PC-9 (cell line): ENCODE measurements at regions not wholly inside any gene's neighbourhood (a gene's known extent, or its start where the extent isn't known, plus 50 kb on each side); places are given as distances from the start of the nearest gene placed in this dataset.

Experiments
- BruUV-seq: library from RNA; stranded (reverse); fragments of 400-500 nt; replicated peaks from 2 replicates; lab custom pipeline; 2021; lab: Mats Ljungman, UMichigan
- CTCF ChIA-PET: fragments of 300-600 bp; sonication (Branson Sonifier 250); formaldehyde crosslinking; loops from one replicate; lab custom pipeline; 2022; ENCODE audit warnings: antibody characterized with exemption; lab: Charles Lee
- POLR2A ChIA-PET: fragments of 300-600 bp; sonication (Branson Sonifier 250); formaldehyde crosslinking; loops from one replicate; lab custom pipeline; 2022; ENCODE audit warnings: antibody characterized with exemption; ENCODE audit not compliant: unreplicated experiment; lab: Charles Lee
- DNase-seq, 2 experiments: peaks; one replicate each; pipeline versions ENCODE4 v3.0.0 to v3.0.0-alpha.2; 2015 to 2022; ENCODE audit warnings: mixed read lengths in 1 of 2
- H2AFZ ChIP-seq: fragments of 200-600 bp; sonication (generic); 2 replicates; pipeline ENCODE4 v1.8.1; 2017; ENCODE audit warnings: antibody characterized with exemption
- H3F3A ChIP-seq: fragments of 200-600 bp; sonication (generic); 2 replicates; pipeline ENCODE4 v1.8.1; 2017; ENCODE audit warnings: antibody characterized with exemption, mild to moderate bottlenecking, low read depth; ENCODE audit not compliant: insufficient read depth
- H3K27ac ChIP-seq: fragments of 200-600 bp; sonication (generic); 2 replicates; pipeline ENCODE4 v1.6.1; 2016; ENCODE audit warnings: mixed run types
- H3K27me3 ChIP-seq: fragments of 200-600 bp; sonication (generic); 2 replicates; pipeline ENCODE4 v1.6.1; 2016; ENCODE audit warnings: low read depth, mixed run types; ENCODE audit not compliant: insufficient read depth
- H3K36me3 ChIP-seq: fragments of 200-600 bp; sonication (generic); 2 replicates; pipeline ENCODE4 v1.6.1; 2016; ENCODE audit warnings: low read depth, mixed run types
- H3K4me1 ChIP-seq: fragments of 200-600 bp; sonication (generic); replicated peaks from 2 replicates; pipeline ENCODE4 v1.6.1; 2016; ENCODE audit warnings: mixed run types; ENCODE audit not compliant: insufficient read depth
- H3K4me2 ChIP-seq: fragments of 200-600 bp; sonication (generic); 2 replicates; pipeline ENCODE4 v1.6.1; 2017; ENCODE audit warnings: mixed run types
- H3K4me3 ChIP-seq: fragments of 200-600 bp; sonication (generic); 2 replicates; pipeline ENCODE4 v1.6.1; 2016; ENCODE audit warnings: mixed run types
- H3K79me2 ChIP-seq: fragments of 200-600 bp; sonication (generic); 2 replicates; pipeline ENCODE4 v1.6.1; 2017; ENCODE audit warnings: low read depth, mixed run types
- H3K9me2 ChIP-seq: fragments of 200-600 bp; sonication (generic); 2 replicates; pipeline ENCODE4 v1.8.1; 2017; ENCODE audit warnings: mild to moderate bottlenecking; ENCODE audit not compliant: insufficient read depth
- H3K9me3 ChIP-seq: fragments of 200-600 bp; sonication (generic); 2 replicates; pipeline ENCODE4 v1.8.1; 2016; ENCODE audit warnings: low read depth; ENCODE audit not compliant: insufficient read depth
- H4K20me1 ChIP-seq: fragments of 200-600 bp; sonication (generic); 2 replicates; pipeline ENCODE4 v1.8.1; 2017; ENCODE audit not compliant: insufficient read depth
- CTCF ChIP-seq: fragments of 200-600 bp; sonication (generic); conservative IDR thresholded peaks from 2 replicates; pipeline ENCODE4 v1.6.1; 2017; ENCODE audit warnings: mixed run types, antibody characterized with exemption, mild to moderate bottlenecking, moderate library complexity
- EZH2 ChIP-seq: fragments of 200-600 bp; sonication (generic); IDR thresholded peaks from 2 replicates; pipeline ENCODE4 v1.8.0; 2017; ENCODE audit warnings: antibody characterized with exemption, low read depth
- intact Hi-C: fragments of 100-400 bp; cut with micrococcal nuclease; formaldehyde crosslinking; loops from one replicate; pipeline ENCODE4 v1.10.0; 2022; ENCODE audit not compliant: unreplicated experiment

- Histone ChIP-seq H3K4me3 (no peak overlapping the region), H3K4me2 (no peak overlapping the region), H3K79me2 (no peaks in the 10 kb centered on the region), H4K20me1 (no peaks in the 10 kb centered on the region), H3K4me1 (no peaks in the 10 kb centered on the region), H2AFZ (no peak overlapping the region), H3K27me3 (no peaks in the 10 kb centered on the region), H3K9me3 (no peaks in the 10 kb centered on the region), H3K27ac (no peak overlapping the region), H3F3A (no peaks in the 10 kb centered on the region), H3K36me3 (no peaks in the 10 kb centered on the region), H3K9me2 (no peaks in the 10 kb centered on the region)
- CTCF ChIA-PET, result interaction anchor here (0.7 to 1.0 kb wide), 2 partner anchors 271 to 830 kb away, joined by 3 to 4 read pairs; no protein-coding TSS in a partner anchor
- POLR2A ChIA-PET, result no interaction called here
- no TSS peak for BruUV-seq
- intact Hi-C loops, result no loop called here
- TF ChIP-seq EZH2 (no peak), CTCF (no peak)
- DNase-seq, result no peak
Measured at GRCh38 chr4:166323250-166323649, 450.2 kb downstream of the TLL1 start.

GRCh38 chr4:166324321-166324720, 451.3 kb downstream of the TLL1 start:
- no peaks in the 10 kb centered on the region for H3K4me1 ChIP-seq
- no peaks in the 10 kb centered on the region for H3K36me3 ChIP-seq
- no peaks in the 10 kb centered on the region for H3K9me3 ChIP-seq
- intact Hi-C loops, result loop anchor here (2.0 kb wide), 1 partner anchor 270 kb away; no protein-coding TSS in a partner anchor
- H3K4me2 ChIP-seq, result no peak overlapping the region
- H3K79me2 ChIP-seq, result no peaks in the 10 kb centered on the region
- no peaks in the 10 kb centered on the region for H3K9me2 ChIP-seq
- no peak overlapping the region for H3K27ac ChIP-seq
- no TSS peak for BruUV-seq
- CTCF ChIA-PET, result interaction anchor here (1.0 kb wide), 1 partner anchor 270 kb away, joined by 3 read pairs; no protein-coding TSS in a partner anchor
- H3K27me3 ChIP-seq, result no peaks in the 10 kb centered on the region
- POLR2A ChIA-PET, result no interaction called here
- no peaks in the 10 kb centered on the region for H4K20me1 ChIP-seq
- no peak for TF ChIP-seq EZH2
- peak; percentile 48 for TF ChIP-seq CTCF
- H3F3A ChIP-seq, result no peaks in the 10 kb centered on the region
- H3K4me3 ChIP-seq, result no peak overlapping the region
- H2AFZ ChIP-seq, result no peak overlapping the region
- DNase-seq, result peak in 1 of 2 experiments; percentile 14

- Histone ChIP-seq H4K20me1 (no peaks in the 10 kb centered on the region), H3K9me3 (no peaks in the 10 kb centered on the region), H3K27ac (no peak overlapping the region), H3K9me2 (no peaks in the 10 kb centered on the region), H2AFZ (no peak overlapping the region), H3K4me2 (no peak overlapping the region), H3K36me3 (no peaks in the 10 kb centered on the region), H3K27me3 (no peaks in the 10 kb centered on the region), H3F3A (no peaks in the 10 kb centered on the region), H3K4me1 (no peaks in the 10 kb centered on the region), H3K4me3 (no peak overlapping the region), H3K79me2 (no peaks in the 10 kb centered on the region)
- ChIA-PET CTCF (no interaction called here), POLR2A (no interaction called here)
- intact Hi-C loops, result no loop called here
- no TSS peak for BruUV-seq
- DNase-seq, result no peak
- TF ChIP-seq EZH2 (no peak), CTCF (no peak)
Measured at GRCh38 chr4:166335256-166335938, 462.4 kb downstream of the TLL1 start.
